Memory B cell (primary cell): ENCODE measurements at regions not wholly inside any gene's neighbourhood (a gene's known extent, or its start where the extent isn't known, plus 50 kb on each side); places are given as distances from the start of the nearest gene placed in this dataset.
"Not testable (repeated sequence)": the region's sequence is repeated elsewhere in the genome, so short reads cannot be mapped to it uniquely, and the experiment has no call there.

ENCODE experiments used
- ATAC-seq: fragments of 150-1000 bp; cut with Tn5 transposase; 2 replicates; pipeline ENCODE4 v1.10.0; 2021; ENCODE audit warnings: low read depth, mild to moderate bottlenecking, moderate library complexity
- DNase-seq, 2 donors: peaks; one replicate each; pipeline ENCODE4 v3.0.0; 2022; ENCODE audit warnings: low spot score in 2 of 2
- H3K27ac Mint-ChIP-seq: one replicate; pipeline ENCODE4 v1.8.0; 2022; ENCODE audit warnings: mild to moderate bottlenecking, moderate library complexity, mixed read lengths
- H3K27me3 Mint-ChIP-seq: one replicate; pipeline ENCODE4 v1.8.0; 2022; ENCODE audit warnings: mixed read lengths
- H3K36me3 Mint-ChIP-seq: one replicate; pipeline ENCODE4 v1.8.0; 2022; ENCODE audit warnings: mild to moderate bottlenecking, mixed read lengths
- H3K4me1 Mint-ChIP-seq: one replicate; pipeline ENCODE4 v1.8.0; 2022; ENCODE audit warnings: mixed read lengths
- H3K4me3 Mint-ChIP-seq: one replicate; pipeline ENCODE4 v1.8.0; 2022; ENCODE audit warnings: mild to moderate bottlenecking, moderate library complexity, mixed read lengths
- H3K9me3 Mint-ChIP-seq: one replicate; pipeline ENCODE4 v1.8.0; 2022; ENCODE audit warnings: mixed read lengths

- Mint-ChIP-seq H3K4me3 (peak overlapping the region; percentile 99), H3K27me3 (no peaks in the 10 kb centered on the region), H3K36me3 (peaks cover 5% of the 10 kb centered on the region), H3K27ac (peak overlapping the region; percentile 29), H3K4me1 (peaks cover 15% of the 10 kb centered on the region), H3K9me3 (no peaks in the 10 kb centered on the region)
- DNase-seq, result no peak
- ATAC-seq, result no peak
Observed at GRCh38 chr22:41023299-41023623, 69.1 kb upstream of the EP300 start.

- Mint-ChIP-seq H3K9me3 (no peaks in the 10 kb centered on the region), H3K4me1 (peaks cover 3% of the 10 kb centered on the region), H3K27me3 (no peaks in the 10 kb centered on the region), H3K27ac (peak overlapping the region; percentile 78), H3K4me3 (no peak overlapping the region), H3K36me3 (no peaks in the 10 kb centered on the region)
- ATAC-seq, result no peak
- DNase-seq, result no peak
Observed at GRCh38 chr22:41028841-41029240, 63.6 kb upstream of the EP300 start.

DNA sequence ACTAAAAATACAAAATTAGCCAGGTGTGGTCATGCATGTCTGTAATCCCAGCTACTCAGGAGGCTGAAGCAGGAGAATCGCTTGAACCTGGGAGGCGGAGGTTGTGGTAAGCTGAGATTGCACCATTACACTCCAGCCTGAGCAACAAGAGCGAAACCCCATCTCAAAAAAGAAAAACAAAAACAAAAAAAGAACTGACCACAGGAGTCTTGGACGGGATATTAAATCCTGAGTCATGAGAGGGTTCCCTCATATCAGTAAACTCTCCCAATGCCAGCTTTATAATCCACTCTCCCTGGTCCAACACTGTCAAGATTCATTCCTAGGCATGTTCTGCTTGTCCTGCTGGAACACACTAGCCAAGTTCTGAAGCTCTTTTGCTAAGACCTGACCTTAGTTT, 61.5 kb upstream of the EP300 start:
- no peaks in the 10 kb centered on the region for H3K27me3 Mint-ChIP-seq
- no peak overlapping the region for H3K4me3 Mint-ChIP-seq
- H3K36me3 Mint-ChIP-seq, result no peaks in the 10 kb centered on the region
- H3K9me3 Mint-ChIP-seq, result no peaks in the 10 kb centered on the region
- no peak for DNase-seq
- ATAC-seq, result no peak
- peaks cover 5% of the 10 kb centered on the region for H3K4me1 Mint-ChIP-seq
- H3K27ac Mint-ChIP-seq, result no peak overlapping the region

DNA sequence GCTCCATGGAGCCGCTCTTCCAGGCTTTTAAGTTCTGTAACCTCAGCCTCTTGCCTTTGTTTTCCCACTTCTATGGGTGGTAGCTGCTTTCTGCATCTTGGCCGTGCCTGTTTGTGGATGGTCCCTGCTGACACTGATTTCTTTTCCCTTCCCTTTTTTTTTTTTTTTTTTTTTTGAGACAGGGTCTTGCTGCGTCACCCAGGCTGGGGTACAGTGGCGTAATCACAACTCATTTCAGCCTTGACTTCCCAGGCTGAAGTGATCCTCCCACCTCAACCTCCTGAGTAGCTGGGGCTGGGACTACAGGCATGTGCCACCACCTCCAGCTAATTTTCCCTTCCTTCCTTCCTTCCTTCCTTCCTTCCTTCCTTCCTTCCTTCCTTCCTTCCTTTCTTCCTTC, 57.7 kb upstream of the EP300 start:
- H3K4me3 Mint-ChIP-seq, result no peak overlapping the region
- no peaks in the 10 kb centered on the region for H3K9me3 Mint-ChIP-seq
- no peak for ATAC-seq
- no peak for DNase-seq
- peaks cover 2% of the 10 kb centered on the region for H3K4me1 Mint-ChIP-seq
- H3K27me3 Mint-ChIP-seq, result no peaks in the 10 kb centered on the region
- H3K36me3 Mint-ChIP-seq, result no peaks in the 10 kb centered on the region
- no peak overlapping the region for H3K27ac Mint-ChIP-seq

DNA sequence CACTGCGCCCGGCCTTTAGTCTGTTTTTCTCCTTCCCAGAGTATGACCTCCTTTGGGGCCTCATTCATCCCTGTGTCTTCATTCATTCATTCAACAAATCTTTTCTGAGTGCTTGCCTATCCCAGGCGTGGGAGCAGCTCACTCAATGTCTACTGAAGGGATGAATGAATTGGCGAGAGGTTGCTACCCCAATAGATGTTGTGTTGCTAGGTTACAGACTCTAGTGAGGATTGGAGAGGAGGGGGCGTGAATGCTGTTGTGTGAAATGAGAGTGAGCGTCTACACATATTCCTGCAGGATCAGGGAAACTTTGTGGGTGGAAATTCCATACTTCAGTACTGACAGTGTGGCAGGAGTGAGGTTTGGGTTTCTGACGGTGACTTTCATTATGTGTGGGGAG, 55.5 kb upstream of the EP300 start:
- no peaks in the 10 kb centered on the region for H3K9me3 Mint-ChIP-seq

GRCh38 chr22:41038732-41039131, 53.7 kb upstream of the EP300 start:
- Mint-ChIP-seq H3K36me3 (no peaks in the 10 kb centered on the region), H3K27me3 (no peaks in the 10 kb centered on the region), H3K4me3 (no peak overlapping the region), H3K4me1 (peaks cover 2% of the 10 kb centered on the region), H3K27ac (no peak overlapping the region), H3K9me3 (no peaks in the 10 kb centered on the region)
- DNase-seq, result no peak
- ATAC-seq, result no peak

More for the DNA sequence above, 55.5 kb upstream of the EP300 start:
- Mint-ChIP-seq H3K36me3 (no peaks in the 10 kb centered on the region), H3K4me1 (peaks cover 2% of the 10 kb centered on the region), H3K4me3 (no peak overlapping the region), H3K27me3 (no peaks in the 10 kb centered on the region), H3K27ac (no peak overlapping the region)
- DNase-seq, result no peak
- no peak for ATAC-seq

- not testable (repeated sequence) for H3K27ac Mint-ChIP-seq, DNase-seq, H3K36me3 Mint-ChIP-seq, ATAC-seq, H3K4me3 Mint-ChIP-seq, H3K27me3 Mint-ChIP-seq, H3K9me3 Mint-ChIP-seq, H3K4me1 Mint-ChIP-seq
Observed at GRCh38 chr22:41039641-41040040, 52.8 kb upstream of the EP300 start.

GRCh38 chr22:41040483-41040882, 51.9 kb upstream of the EP300 start:
- no peak for ATAC-seq
- Mint-ChIP-seq H3K9me3 (no peaks in the 10 kb centered on the region), H3K4me1 (no peaks in the 10 kb centered on the region)

DNA sequence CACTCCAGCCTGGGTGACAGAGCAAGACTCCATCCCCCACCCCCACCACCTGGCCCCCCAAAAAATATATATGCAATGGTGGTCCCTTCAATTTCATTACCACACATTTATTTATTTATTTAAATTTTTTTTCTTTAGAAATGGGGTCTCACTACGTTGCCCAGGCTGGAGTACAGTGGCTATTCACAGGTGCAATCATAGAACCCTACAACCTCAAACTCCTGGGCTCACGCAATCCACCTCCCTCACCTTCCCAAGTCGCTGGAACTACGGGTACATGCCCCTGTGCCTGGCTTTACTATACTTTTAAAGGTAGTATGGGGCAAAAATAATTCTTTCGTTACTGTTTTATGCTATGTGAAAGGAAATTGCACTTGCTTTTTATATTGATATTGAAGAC, 50.9 kb upstream of the EP300 start:
- H3K9me3 Mint-ChIP-seq, result no peaks in the 10 kb centered on the region
- ATAC-seq, result no peak
- no peak for DNase-seq
- H3K4me3 Mint-ChIP-seq, result no peak overlapping the region
- no peaks in the 10 kb centered on the region for H3K4me1 Mint-ChIP-seq
- H3K36me3 Mint-ChIP-seq, result no peaks in the 10 kb centered on the region
- H3K27ac Mint-ChIP-seq, result no peak overlapping the region
- no peaks in the 10 kb centered on the region for H3K27me3 Mint-ChIP-seq

More at GRCh38 chr22:41040483-41040882, 51.9 kb upstream of the EP300 start:
- no peaks in the 10 kb centered on the region for H3K27me3 Mint-ChIP-seq
- no peak for DNase-seq
- H3K36me3 Mint-ChIP-seq, result no peaks in the 10 kb centered on the region
- H3K4me3 Mint-ChIP-seq, result no peak overlapping the region
- H3K27ac Mint-ChIP-seq, result no peak overlapping the region
